ENCODE measurements at regions not wholly inside any gene's neighbourhood (a gene's known extent, or its start where the extent isn't known, plus 50 kb on each side); places are given as distances from the start of the nearest gene placed in this dataset.

GRCh38 chr7:84924353-84924752 lies 262.5 kb downstream of the SEMA3D start:
- TF ChIP-seq REST (IDR thresholded peaks at IDR 0.05): no peak
- TF ChIP-seq CTCF (IDR thresholded peaks at IDR 0.05): no peak
- no peak for TF ChIP-seq EP300 (IDR thresholded peaks at IDR 0.05)
- no peak for TF ChIP-seq SMC3 (IDR thresholded peaks at IDR 0.05)
- no peak for TF ChIP-seq CEBPB (IDR thresholded peaks at IDR 0.05)
- TF ChIP-seq POLR2A (IDR thresholded peaks at IDR 0.05; ENCODE audit: low read length): no peak
- no peak for TF ChIP-seq SREBF2 (IDR thresholded peaks at IDR 0.05)
- no peak for TF ChIP-seq HEYL (CRISPR knock-in tag; IDR thresholded peaks at IDR 0.05)
- no peak for TF ChIP-seq MAZ (IDR thresholded peaks at IDR 0.05; ENCODE audit: borderline replicate concordance, low read depth, low read length)
- TF ChIP-seq MYC (IDR thresholded peaks at IDR 0.05; ENCODE audit: borderline replicate concordance, low read length): no peak
- no peak for TF ChIP-seq PHF8 (IDR thresholded peaks at IDR 0.05; ENCODE audit: borderline replicate concordance, low read depth)
